ENCODE measurements at regions not wholly inside any gene's neighbourhood (a gene's known extent, or its start where the extent isn't known, plus 50 kb on each side); places are given as distances from the start of the nearest gene placed in this dataset.

- no peak for DNase-seq (ENCODE audit: low read depth)
These were observed 81.7 kb upstream of the ANO1 start for GRCh38 chr11:69996451-69996850.

- DNase-seq (ENCODE audit: low read depth), result no peak
These were observed 80.8 kb upstream of the ANO1 start for GRCh38 chr11:69997352-69997751.

GRCh38 chr11:69999721-70000120 lies 78.4 kb upstream of the ANO1 start:
- no peak for DNase-seq (ENCODE audit: low read depth)

GRCh38 chr11:70000228-70000627 lies 77.9 kb upstream of the ANO1 start:
- DNase-seq (ENCODE audit: low read depth), result no peak

GRCh38 chr11:70001246-70001645 lies 76.9 kb upstream of the ANO1 start:
- DNase-seq (ENCODE audit: low read depth), result no peak

- DNase-seq (ENCODE audit: low read depth), result no peak
These were observed 75.7 kb upstream of the ANO1 start for GRCh38 chr11:70002433-70002832.

- DNase-seq (ENCODE audit: low read depth), result no peak
These were observed 72.9 kb upstream of the ANO1 start for GRCh38 chr11:70005107-70005818.

GRCh38 chr11:70007796-70008195 lies 70.3 kb upstream of the ANO1 start:
- no peak for DNase-seq (ENCODE audit: low read depth)

- no peak for DNase-seq (ENCODE audit: low read depth)
These were observed 67.3 kb upstream of the ANO1 start for GRCh38 chr11:70010774-70011173.

- no peak for DNase-seq (ENCODE audit: low read depth)
These were observed 65.9 kb upstream of the ANO1 start for GRCh38 chr11:70012134-70012733.

GRCh38 chr11:70014291-70014690 lies 63.8 kb upstream of the ANO1 start:
- DNase-seq (ENCODE audit: low read depth), result no peak

- DNase-seq (ENCODE audit: low read depth), result peak; percentile 34
These were observed 61.3 kb upstream of the ANO1 start for GRCh38 chr11:70016666-70017367.

GRCh38 chr11:70018816-70019215 lies 59.3 kb upstream of the ANO1 start:
- no peak for DNase-seq (ENCODE audit: low read depth)

- DNase-seq (ENCODE audit: low read depth), result no peak
These were observed 58.5 kb upstream of the ANO1 start for GRCh38 chr11:70019576-70020011.

GRCh38 chr11:70020336-70021214 lies 57.5 kb upstream of the ANO1 start:
- DNase-seq (ENCODE audit: low read depth), result no peak

GRCh38 chr11:70021586-70021985 lies 56.5 kb upstream of the ANO1 start:
- no peak for DNase-seq (ENCODE audit: low read depth)

GRCh38 chr11:70024036-70024772 lies 53.9 kb upstream of the ANO1 start:
- DNase-seq (ENCODE audit: low read depth), result no peak

GRCh38 chr11:70024773-70025045 lies 53.4 kb upstream of the ANO1 start:
- DNase-seq (ENCODE audit: low read depth), result no peak

GRCh38 chr11:70025308-70025707 lies 52.8 kb upstream of the ANO1 start:
- no peak for DNase-seq (ENCODE audit: low read depth)

- no peak for DNase-seq (ENCODE audit: low read depth)
These were observed 52.1 kb upstream of the ANO1 start for GRCh38 chr11:70026012-70026411.

- DNase-seq (ENCODE audit: low read depth), result no peak
These were observed 51.4 kb upstream of the ANO1 start for GRCh38 chr11:70026726-70027125.

- no peak for DNase-seq (ENCODE audit: low read depth)
These were observed 50.7 kb upstream of the ANO1 start for GRCh38 chr11:70027451-70027850.
